ENCODE measurements at regions not wholly inside any gene's neighbourhood (a gene's known extent, or its start where the extent isn't known, plus 50 kb on each side); places are given as distances from the start of the nearest gene placed in this dataset.

- DNase-seq (ENCODE audit: low read depth) (no peak), FAIRE-seq (no peak)
- TF ChIP-seq CTCF (IDR thresholded peaks at IDR 0.05; ENCODE audit: insufficient read depth, low read length, severe bottlenecking): no peak
- Histone ChIP-seq H3K27me3 (ENCODE audit: control insufficient read depth, insufficient read depth, low read length) (no peaks in the 10 kb centered on the region), H3K4me3 (ENCODE audit: low read depth, low read length) (no peak overlapping the region), H3K36me3 (ENCODE audit: control insufficient read depth, insufficient read depth, low read length) (no peaks in the 10 kb centered on the region)
Measured at GRCh38 chr10:18786478-18786877, 127.2 kb downstream of the ARL5B start.

GRCh38 chr10:18793951-18794350 is 134.7 kb downstream of the ARL5B start:
- peak; percentile 30 for DNase-seq (ENCODE audit: low read depth)
- H3K27me3 ChIP-seq (ENCODE audit: control insufficient read depth, insufficient read depth, low read length): no peaks in the 10 kb centered on the region
- no peak for FAIRE-seq
- H3K4me3 ChIP-seq (ENCODE audit: low read depth, low read length): no peak overlapping the region
- no peaks in the 10 kb centered on the region for H3K36me3 ChIP-seq (ENCODE audit: control insufficient read depth, insufficient read depth, low read length)
- peak; percentile 13 for TF ChIP-seq CTCF (IDR thresholded peaks at IDR 0.05; ENCODE audit: insufficient read depth, low read length, severe bottlenecking)

GRCh38 chr10:18795549-18795948 is 136.3 kb downstream of the ARL5B start:
- no peak overlapping the region for H3K4me3 ChIP-seq (ENCODE audit: low read depth, low read length)
- DNase-seq (ENCODE audit: low read depth) (no peak), FAIRE-seq (no peak)
- TF ChIP-seq CTCF (IDR thresholded peaks at IDR 0.05; ENCODE audit: insufficient read depth, low read length, severe bottlenecking): no peak
- H3K36me3 ChIP-seq (ENCODE audit: control insufficient read depth, insufficient read depth, low read length): no peaks in the 10 kb centered on the region
- H3K27me3 ChIP-seq (ENCODE audit: control insufficient read depth, insufficient read depth, low read length): no peaks in the 10 kb centered on the region

GRCh38 chr10:18797286-18797685 is 138.1 kb downstream of the ARL5B start:
- no peaks in the 10 kb centered on the region for H3K36me3 ChIP-seq (ENCODE audit: control insufficient read depth, insufficient read depth, low read length)
- H3K4me3 ChIP-seq (ENCODE audit: low read depth, low read length): no peak overlapping the region
- FAIRE-seq (no peak), DNase-seq (ENCODE audit: low read depth) (peak; percentile 58)
- no peak for TF ChIP-seq CTCF (IDR thresholded peaks at IDR 0.05; ENCODE audit: insufficient read depth, low read length, severe bottlenecking)
- no peaks in the 10 kb centered on the region for H3K27me3 ChIP-seq (ENCODE audit: control insufficient read depth, insufficient read depth, low read length)

GRCh38 chr10:18822156-18822555 is 162.9 kb downstream of the ARL5B start:
- FAIRE-seq: no peak
- TF ChIP-seq CTCF (IDR thresholded peaks at IDR 0.05; ENCODE audit: insufficient read depth, low read length, severe bottlenecking): no peak
- H3K27me3 ChIP-seq (ENCODE audit: control insufficient read depth, insufficient read depth, low read length): no peaks in the 10 kb centered on the region
- no peak overlapping the region for H3K4me3 ChIP-seq (ENCODE audit: low read depth, low read length)
- peak; percentile 16 for DNase-seq (ENCODE audit: low read depth)
- H3K36me3 ChIP-seq (ENCODE audit: control insufficient read depth, insufficient read depth, low read length): no peaks in the 10 kb centered on the region

GRCh38 chr10:18829259-18829658 is 170.0 kb downstream of the ARL5B start:
- DNase-seq (ENCODE audit: low read depth) (no peak), FAIRE-seq (no peak)
- Histone ChIP-seq H3K27me3 (ENCODE audit: control insufficient read depth, insufficient read depth, low read length) (no peaks in the 10 kb centered on the region), H3K36me3 (ENCODE audit: control insufficient read depth, insufficient read depth, low read length) (no peaks in the 10 kb centered on the region), H3K4me3 (ENCODE audit: low read depth, low read length) (no peak overlapping the region)
- TF ChIP-seq CTCF (IDR thresholded peaks at IDR 0.05; ENCODE audit: insufficient read depth, low read length, severe bottlenecking): no peak
